Kidney (tissue), 13 donors: ENCODE measurements at regions not wholly inside any gene's neighbourhood (a gene's known extent, or its start where the extent isn't known, plus 50 kb on each side); places are given as distances from the start of the nearest gene placed in this dataset.

ENCODE experiments used
- DNase-seq, 5 donors: peaks; one replicate each; pipeline ENCODE4 v3.0.0-alpha.2; 2013 to 2020
- FAIRE-seq: peaks from 2 replicates; lab custom pipeline; 2012; peaks lifted over from hg19 to GRCh38; lab: Jason Lieb, UNC
- H3K27ac ChIP-seq, 2 donors: one replicate each; pipeline ENCODE4 v1.7.0; 2013; ENCODE audit warnings: low read depth in 2 of 2, low read length in 2 of 2, inconsistent platforms in 1 of 2
- H3K27me3 ChIP-seq: one replicate; pipeline ENCODE4 v1.7.1; 2013; ENCODE audit warnings: low read length, inconsistent platforms; ENCODE audit not compliant: control insufficient read depth, insufficient read depth
- H3K36me3 ChIP-seq, 3 donors: one replicate each; pipeline versions ENCODE4 v1.7.0 to v1.7.1; 2013; ENCODE audit warnings: low read length in 3 of 3, control low read depth in 1 of 3, inconsistent platforms in 1 of 3; ENCODE audit not compliant: insufficient read depth in 3 of 3, control insufficient read depth in 2 of 3
- H3K4me1 ChIP-seq, 3 donors: one replicate each; pipeline versions ENCODE4 v1.7.0 to v1.7.1; 2013; ENCODE audit warnings: low read length in 3 of 3, inconsistent platforms in 1 of 3, low read depth in 1 of 3; ENCODE audit not compliant: control insufficient read depth in 2 of 3, insufficient read depth in 2 of 3
- H3K4me3 ChIP-seq, 3 donors: one replicate each; pipeline versions ENCODE4 v1.7.0 to v1.8.1; 2013; ENCODE audit warnings: low read length in 3 of 3, control low read depth in 1 of 3, inconsistent platforms in 1 of 3
- H3K9ac ChIP-seq, 3 donors: one replicate each; pipeline versions ENCODE4 v1.7.0 to v1.7.1; 2013; ENCODE audit warnings: low read length in 3 of 3, control low read depth in 1 of 3, inconsistent platforms in 1 of 3
- H3K9me3 ChIP-seq, 3 donors: one replicate each; pipeline versions ENCODE4 v1.7.0 to v1.7.1; 2013; ENCODE audit warnings: low read length in 3 of 3, control low read depth in 1 of 3, inconsistent platforms in 1 of 3; ENCODE audit not compliant: control insufficient read depth in 2 of 3, insufficient read depth in 1 of 3
- CTCF ChIP-seq: IDR thresholded peaks from 3 replicates; pipeline ENCODE4 v1.5.1; 2012; ENCODE audit warnings: mild to moderate bottlenecking, moderate library complexity, borderline replicate concordance; ENCODE audit not compliant: insufficient read depth; ENCODE audit errors: extremely low read depth
- intact Hi-C: fragments of 100-400 bp; cut with DNase I; formaldehyde crosslinking; loops from one replicate; pipeline ENCODE4 v1.11.1; 2022
- donor health status: control.
- donor health status: control.
- donor health status: control.
- donor health status: control.
- donor health status: control.
- donor health status: DM: yes; HTN: yes; CAD: no.
- donor health status: Normal renal cell carcinoma (clear cell type).

DNA sequence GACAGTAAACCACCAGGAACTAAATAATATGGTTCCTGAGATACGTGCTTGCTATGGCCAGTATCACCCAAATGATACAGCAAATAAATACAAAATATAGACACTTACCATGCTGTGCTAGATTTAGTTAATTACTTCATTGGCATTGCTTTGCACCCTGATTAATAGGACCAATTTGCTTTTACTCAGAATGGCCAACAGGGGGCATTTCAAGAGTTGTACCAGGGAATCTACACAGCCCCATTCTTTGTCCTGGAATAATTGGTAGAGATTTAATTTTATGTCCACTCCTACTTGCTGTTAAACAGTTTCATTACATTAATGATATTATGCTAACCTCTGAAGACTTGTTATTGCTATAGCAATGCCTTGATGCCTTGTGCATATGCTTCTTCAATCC, 280.8 kb downstream of the RERGL start:
- H3K9ac ChIP-seq: no peak overlapping the region
- H3K27me3 ChIP-seq: no peaks in the 10 kb centered on the region
- no peak overlapping the region for H3K27ac ChIP-seq
- TF ChIP-seq CTCF: no peak
- no peaks in the 10 kb centered on the region for H3K36me3 ChIP-seq
- no peak for DNase-seq
- H3K9me3 ChIP-seq: peaks cover 0 to 6% (median 0%) of the 10 kb centered on the region in 3 donors
- no peak for FAIRE-seq
- intact Hi-C loops: no loop called here
- H3K4me3 ChIP-seq: no peak overlapping the region
- H3K4me1 ChIP-seq: no peaks in the 10 kb centered on the region

DNA sequence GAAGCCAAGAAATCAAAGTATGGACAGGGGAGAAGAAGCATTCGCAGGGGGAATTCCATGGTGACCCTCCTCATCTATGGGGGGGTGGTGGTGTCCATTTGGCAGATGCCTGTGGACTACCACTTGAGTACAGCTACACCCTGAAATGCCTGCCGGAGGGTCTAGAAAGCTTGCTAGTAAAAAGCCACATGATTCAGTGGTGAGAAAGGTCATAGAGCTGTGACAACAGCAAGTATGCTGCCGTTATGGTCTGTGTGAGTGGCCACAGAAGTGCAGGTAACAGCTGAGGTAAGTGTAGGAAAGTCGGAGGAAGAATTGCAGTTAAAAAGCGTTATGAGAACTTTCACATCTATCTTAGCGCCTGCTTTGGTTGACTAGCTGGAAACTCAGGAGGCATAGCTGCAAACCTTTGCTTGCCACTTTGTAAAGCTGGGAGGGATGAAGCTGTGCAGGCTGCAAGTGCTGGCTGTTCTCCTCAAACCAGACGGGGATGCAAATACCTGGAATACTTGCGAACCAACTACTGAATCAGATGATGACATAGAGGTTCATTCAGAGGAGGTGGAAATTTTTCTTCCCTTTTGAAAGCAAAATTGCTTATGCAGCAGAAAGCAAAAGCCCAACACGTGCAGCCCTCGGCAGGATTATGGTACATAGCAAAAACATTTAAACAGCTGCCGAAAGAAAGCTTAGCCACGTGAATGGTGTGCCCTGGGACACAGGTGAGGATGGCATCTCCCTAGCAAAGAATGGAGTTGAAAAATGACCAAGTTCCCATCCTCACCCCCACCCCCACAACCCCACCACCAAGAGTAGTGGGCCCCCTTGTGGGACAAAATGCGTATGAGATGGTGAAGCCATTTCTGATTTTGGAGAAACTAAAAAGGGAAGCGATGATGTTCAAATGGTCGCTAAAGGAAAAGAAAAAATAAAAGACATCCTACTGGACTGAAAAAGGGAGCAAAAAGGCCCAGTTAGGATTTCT, 287.0 kb downstream of the RERGL start:
- Histone ChIP-seq H3K27ac (no peak overlapping the region), H3K9me3 (no peaks in the 10 kb centered on the region), H3K27me3 (no peaks in the 10 kb centered on the region), H3K36me3 (no peaks in the 10 kb centered on the region), H3K4me3 (no peak overlapping the region), H3K4me1 (no peaks in the 10 kb centered on the region), H3K9ac (no peak overlapping the region)
- no peak for TF ChIP-seq CTCF
- FAIRE-seq (no peak), DNase-seq (peak in 2 of 5 donors; percentile 1 to 3)
- intact Hi-C loops: no loop called here

DNA sequence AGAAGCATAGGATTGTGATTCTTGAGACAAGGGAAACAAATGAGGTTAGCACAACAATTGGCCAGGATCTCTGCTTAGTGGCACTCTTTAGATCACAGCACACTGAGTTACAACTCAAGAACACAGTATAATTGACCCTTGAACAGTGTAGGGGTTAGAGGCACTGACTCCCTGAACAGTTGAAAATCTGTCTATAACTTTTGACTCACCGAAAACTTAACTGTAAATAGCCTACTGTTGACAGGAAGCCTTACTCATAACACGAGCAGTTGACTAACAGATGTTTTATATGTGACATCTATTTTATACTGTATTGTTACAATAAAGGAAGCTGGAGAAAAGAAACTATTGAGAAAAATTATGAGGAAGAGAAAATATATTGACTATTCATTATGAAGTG, 296.1 kb downstream of the RERGL start:
- DNase-seq (no peak), FAIRE-seq (no peak)
- no peak for TF ChIP-seq CTCF
- no peak overlapping the region for H3K9ac ChIP-seq
- intact Hi-C loops: no loop called here
- no peaks in the 10 kb centered on the region for H3K4me1 ChIP-seq
- no peaks in the 10 kb centered on the region for H3K36me3 ChIP-seq
- no peak overlapping the region for H3K4me3 ChIP-seq
- no peaks in the 10 kb centered on the region for H3K9me3 ChIP-seq
- no peak overlapping the region for H3K27ac ChIP-seq
- H3K27me3 ChIP-seq: no peaks in the 10 kb centered on the region
